Calu3 (cell line): ENCODE measurements at regions not wholly inside any gene's neighbourhood (a gene's known extent, or its start where the extent isn't known, plus 50 kb on each side); places are given as distances from the start of the nearest gene placed in this dataset.

ENCODE experiments used
- BruUV-seq: library from RNA; stranded (reverse); fragments of 400-500 nt; replicated peaks from 2 replicates; lab custom pipeline; 2021; lab: Mats Ljungman, UMichigan
- CTCF ChIA-PET: fragments of 300-600 bp; sonication (Branson Sonifier 250); formaldehyde crosslinking; loops from one replicate; lab custom pipeline; 2022; ENCODE audit warnings: antibody characterized with exemption; lab: Charles Lee
- DNase-seq: peaks from one replicate; pipeline ENCODE4 v3.0.0; 2022
- H3K27ac Mint-ChIP-seq: one replicate; pipeline ENCODE4 v1.8.0; 2022; ENCODE audit warnings: mixed read lengths; ENCODE audit not compliant: unreplicated experiment
- H3K27me3 Mint-ChIP-seq: one replicate; pipeline ENCODE4 v1.8.0; 2022; ENCODE audit warnings: mixed read lengths; ENCODE audit not compliant: unreplicated experiment
- H3K36me3 Mint-ChIP-seq: one replicate; pipeline ENCODE4 v1.8.0; 2022; ENCODE audit warnings: mild to moderate bottlenecking, moderate library complexity, mixed read lengths; ENCODE audit not compliant: insufficient read depth, unreplicated experiment
- H3K4me1 Mint-ChIP-seq: one replicate; pipeline ENCODE4 v1.8.0; 2022; ENCODE audit warnings: mild to moderate bottlenecking, low read depth, mixed read lengths; ENCODE audit not compliant: unreplicated experiment
- H3K4me3 Mint-ChIP-seq: one replicate; pipeline ENCODE4 v1.8.0; 2022; ENCODE audit warnings: mild to moderate bottlenecking, low read depth, moderate library complexity, mixed read lengths; ENCODE audit not compliant: unreplicated experiment
- H3K9me3 Mint-ChIP-seq: one replicate; pipeline ENCODE4 v1.8.0; 2022; ENCODE audit warnings: low read depth, mixed read lengths; ENCODE audit not compliant: unreplicated experiment
- intact Hi-C: fragments of 100-400 bp; cut with micrococcal nuclease; formaldehyde crosslinking; loops from one replicate; pipeline ENCODE4 v1.10.0; 2022; ENCODE audit not compliant: unreplicated experiment
- TF ChIP-seq, protein P1 (sequence below): fragments of 200-600 bp; IDR thresholded peaks from one replicate; pipeline ENCODE4 v1.8.0; 2022; ENCODE audit warnings: antibody characterized with exemption; ENCODE audit not compliant: unreplicated experiment

DNA sequence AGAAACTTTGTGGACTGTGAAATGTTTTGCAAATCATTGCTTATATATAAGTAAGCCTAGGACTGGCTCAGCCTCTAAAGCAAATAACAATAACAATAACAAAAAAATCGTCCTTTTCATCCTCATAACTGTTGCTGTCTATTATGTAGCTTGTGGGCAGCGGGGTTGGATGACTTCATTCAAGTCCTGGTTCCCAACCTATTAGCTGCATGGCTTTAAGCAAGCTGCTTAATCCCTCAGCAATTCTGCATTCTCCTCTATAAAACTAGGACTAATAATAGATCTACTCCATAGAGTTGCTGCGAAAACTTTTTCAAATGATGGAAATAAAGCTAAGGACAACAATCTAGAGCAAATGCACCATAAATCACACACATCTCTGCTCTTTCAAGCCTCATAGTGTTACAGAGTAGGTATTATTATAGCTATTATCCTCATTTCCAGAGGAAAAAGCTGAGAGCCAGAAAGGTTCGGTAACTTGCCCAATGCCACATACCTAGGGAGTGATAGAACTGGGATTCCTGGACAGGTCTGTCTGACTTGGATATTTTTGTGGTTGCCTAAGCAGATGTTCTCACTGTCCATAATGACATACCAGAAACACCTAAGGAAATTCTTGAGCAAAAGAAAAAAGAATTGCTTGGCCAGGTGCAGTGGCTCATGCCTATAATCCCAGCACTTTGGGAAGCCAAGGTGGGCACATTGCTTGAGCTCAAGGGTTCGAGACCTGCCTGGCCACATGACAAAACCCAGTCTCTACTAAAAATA lies 98.8 kb upstream of the ADRA1B start:
- CTCF ChIA-PET: interaction anchor here (0.6 to 1.2 kb wide), 4 partner anchors 9 to 101 kb away, joined by 3 to 4 read pairs (median 3); no protein-coding TSS in a partner anchor
- no peak overlapping the region for H3K27ac Mint-ChIP-seq
- no TSS peak for BruUV-seq
- no peak overlapping the region for H3K4me3 Mint-ChIP-seq
- no peaks in the 10 kb centered on the region for H3K36me3 Mint-ChIP-seq
- H3K27me3 Mint-ChIP-seq: no peaks in the 10 kb centered on the region
- H3K9me3 Mint-ChIP-seq: no peaks in the 10 kb centered on the region
- no peak for DNase-seq
- TF ChIP-seq, protein P1, sequence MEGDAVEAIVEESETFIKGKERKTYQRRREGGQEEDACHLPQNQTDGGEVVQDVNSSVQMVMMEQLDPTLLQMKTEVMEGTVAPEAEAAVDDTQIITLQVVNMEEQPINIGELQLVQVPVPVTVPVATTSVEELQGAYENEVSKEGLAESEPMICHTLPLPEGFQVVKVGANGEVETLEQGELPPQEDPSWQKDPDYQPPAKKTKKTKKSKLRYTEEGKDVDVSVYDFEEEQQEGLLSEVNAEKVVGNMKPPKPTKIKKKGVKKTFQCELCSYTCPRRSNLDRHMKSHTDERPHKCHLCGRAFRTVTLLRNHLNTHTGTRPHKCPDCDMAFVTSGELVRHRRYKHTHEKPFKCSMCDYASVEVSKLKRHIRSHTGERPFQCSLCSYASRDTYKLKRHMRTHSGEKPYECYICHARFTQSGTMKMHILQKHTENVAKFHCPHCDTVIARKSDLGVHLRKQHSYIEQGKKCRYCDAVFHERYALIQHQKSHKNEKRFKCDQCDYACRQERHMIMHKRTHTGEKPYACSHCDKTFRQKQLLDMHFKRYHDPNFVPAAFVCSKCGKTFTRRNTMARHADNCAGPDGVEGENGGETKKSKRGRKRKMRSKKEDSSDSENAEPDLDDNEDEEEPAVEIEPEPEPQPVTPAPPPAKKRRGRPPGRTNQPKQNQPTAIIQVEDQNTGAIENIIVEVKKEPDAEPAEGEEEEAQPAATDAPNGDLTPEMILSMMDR: no peak
- intact Hi-C loops: no loop called here
- no peaks in the 10 kb centered on the region for H3K4me1 Mint-ChIP-seq

GRCh38 chr5:159819591-159820411 lies 96.5 kb upstream of the ADRA1B start:
- no peaks in the 10 kb centered on the region for H3K36me3 Mint-ChIP-seq
- H3K4me3 Mint-ChIP-seq: no peak overlapping the region
- H3K4me1 Mint-ChIP-seq: peaks cover 12% of the 10 kb centered on the region
- no TSS peak for BruUV-seq
- no peaks in the 10 kb centered on the region for H3K27me3 Mint-ChIP-seq
- intact Hi-C loops: no loop called here
- H3K9me3 Mint-ChIP-seq: no peaks in the 10 kb centered on the region
- no peak for DNase-seq
- CTCF ChIA-PET: no interaction called here
- TF ChIP-seq, protein P1: no peak
- H3K27ac Mint-ChIP-seq: no peak overlapping the region

GRCh38 chr5:159820692-159821091 lies 95.6 kb upstream of the ADRA1B start:
- no peaks in the 10 kb centered on the region for H3K9me3 Mint-ChIP-seq
- intact Hi-C loops: no loop called here
- no peaks in the 10 kb centered on the region for H3K36me3 Mint-ChIP-seq
- CTCF ChIA-PET: interaction anchor here (0.7 kb wide), 1 partner anchor 166 kb away, joined by 8 read pairs; no protein-coding TSS in a partner anchor
- TF ChIP-seq, protein P1: no peak
- no peaks in the 10 kb centered on the region for H3K27me3 Mint-ChIP-seq
- H3K27ac Mint-ChIP-seq: no peak overlapping the region
- BruUV-seq: no TSS peak
- no peak overlapping the region for H3K4me3 Mint-ChIP-seq
- peaks cover 21% of the 10 kb centered on the region for H3K4me1 Mint-ChIP-seq
- no peak for DNase-seq

- no peak overlapping the region for H3K27ac Mint-ChIP-seq
- H3K27me3 Mint-ChIP-seq: no peaks in the 10 kb centered on the region
- TF ChIP-seq, protein P1: no peak
- H3K4me1 Mint-ChIP-seq: peaks cover 29% of the 10 kb centered on the region
- CTCF ChIA-PET: no interaction called here
- BruUV-seq: no TSS peak
- intact Hi-C loops: no loop called here
- peaks cover 6% of the 10 kb centered on the region for H3K36me3 Mint-ChIP-seq
- no peaks in the 10 kb centered on the region for H3K9me3 Mint-ChIP-seq
- no peak for DNase-seq
- H3K4me3 Mint-ChIP-seq: no peak overlapping the region
Observed at GRCh38 chr5:159821461-159821940, 94.8 kb upstream of the ADRA1B start.
